GM19324 (cell line): ENCODE measurements at regions not wholly inside any gene's neighbourhood (a gene's known extent, or its start where the extent isn't known, plus 50 kb on each side); places are given as distances from the start of the nearest gene placed in this dataset.
A peak's percentile ranks its signal among the peaks of the same experiment; 100 is the strongest.

Experiments
- ATAC-seq: cut with Tn5 transposase; IDR thresholded peaks from one replicate; pipeline ENCODE4 v1.9.1; 2021; ENCODE audit warnings: mild to moderate bottlenecking, moderate library complexity; ENCODE audit not compliant: unreplicated experiment, low FRiP score

DNA sequence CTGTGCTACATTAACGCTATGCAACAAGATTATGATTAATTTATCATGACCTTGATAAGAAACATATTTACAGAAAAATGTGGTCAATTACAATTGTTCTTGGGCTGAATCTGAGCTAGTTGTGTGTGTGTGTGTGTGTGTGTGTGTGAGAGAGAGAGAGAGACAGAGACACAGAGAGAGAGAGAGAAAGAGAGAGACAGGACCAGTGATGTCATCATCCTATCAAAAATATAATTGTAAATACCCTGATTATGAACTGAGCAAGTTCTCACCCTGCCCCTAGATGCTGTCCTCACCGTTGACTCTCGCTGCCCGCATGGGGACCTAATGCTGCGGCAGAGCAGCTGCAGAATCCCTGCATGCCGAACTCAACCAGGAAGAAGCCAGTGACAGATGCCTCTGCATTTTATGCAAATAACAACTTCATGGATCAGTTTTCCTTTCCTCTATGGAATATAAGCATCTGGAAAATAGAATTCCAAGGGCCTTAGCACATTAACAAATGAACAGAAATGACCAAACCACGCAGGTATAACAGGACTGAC is 512.5 kb downstream of the PLCL1 start:
- no peak for ATAC-seq

DNA sequence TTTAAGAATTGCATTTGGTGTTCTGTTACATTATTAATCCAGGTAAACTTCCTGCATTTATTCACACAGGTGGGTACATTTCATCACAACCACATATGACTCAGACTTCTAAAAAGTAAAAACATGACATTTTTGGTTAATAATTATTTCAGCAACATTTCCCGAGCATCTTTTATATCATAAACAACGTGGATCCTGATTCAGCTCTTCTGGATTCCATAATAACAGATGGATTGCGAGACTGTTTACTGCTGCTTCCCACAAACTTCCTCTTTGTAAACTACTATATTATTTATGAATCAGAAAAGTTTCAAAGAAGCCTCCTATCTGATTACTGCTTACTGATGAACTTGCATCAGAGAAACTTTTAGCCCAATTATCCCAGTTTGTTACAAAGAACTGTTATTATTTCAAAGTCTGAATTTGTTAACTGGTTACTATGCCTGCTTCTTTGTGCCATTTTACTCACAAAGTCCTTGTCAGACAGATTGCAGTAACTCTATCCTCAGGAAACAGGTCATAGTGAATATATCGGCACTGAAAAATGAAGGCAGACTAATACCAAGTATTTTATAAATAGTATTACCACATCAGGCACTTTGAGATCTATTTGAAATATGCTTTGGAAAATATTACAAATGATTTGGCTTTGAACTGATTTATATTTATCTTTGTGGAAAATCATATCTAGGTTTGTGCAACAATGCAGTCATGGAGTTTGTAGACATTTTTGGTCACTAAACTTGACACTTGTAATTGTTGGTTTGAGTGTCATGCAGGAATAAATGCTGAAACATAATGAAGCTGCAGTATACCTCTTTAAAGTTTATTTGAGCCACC is 511.6 kb downstream of the PLCL1 start:
- no peak for ATAC-seq

DNA sequence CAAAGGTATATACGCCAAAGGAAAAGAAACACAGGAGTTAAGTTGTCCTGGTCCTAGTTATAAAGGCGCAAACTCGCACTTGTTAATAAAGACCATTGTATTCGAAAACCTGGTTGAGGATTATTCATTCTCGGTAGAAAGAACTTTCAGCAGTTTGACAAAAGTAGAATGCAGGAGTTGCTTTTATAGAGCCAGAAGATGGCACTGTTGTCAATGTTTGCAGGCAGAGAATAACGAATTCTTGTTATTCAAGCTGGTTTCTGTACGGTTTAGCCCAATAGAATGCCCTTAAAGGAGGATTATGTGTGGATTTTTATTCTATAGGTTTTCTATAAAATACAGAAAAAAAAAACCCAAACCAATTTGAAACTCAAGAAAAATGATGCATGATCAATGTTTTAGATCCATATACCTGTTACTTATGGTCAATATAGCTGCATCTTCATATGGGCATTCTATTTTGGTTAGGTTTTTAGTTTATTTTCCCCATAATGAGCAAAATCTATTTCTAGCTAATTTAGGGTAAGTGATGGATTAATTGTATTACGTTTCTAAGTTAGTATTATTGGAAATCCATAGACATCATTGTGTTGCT is 510.3 kb downstream of the PLCL1 start:
- no peak for ATAC-seq

DNA sequence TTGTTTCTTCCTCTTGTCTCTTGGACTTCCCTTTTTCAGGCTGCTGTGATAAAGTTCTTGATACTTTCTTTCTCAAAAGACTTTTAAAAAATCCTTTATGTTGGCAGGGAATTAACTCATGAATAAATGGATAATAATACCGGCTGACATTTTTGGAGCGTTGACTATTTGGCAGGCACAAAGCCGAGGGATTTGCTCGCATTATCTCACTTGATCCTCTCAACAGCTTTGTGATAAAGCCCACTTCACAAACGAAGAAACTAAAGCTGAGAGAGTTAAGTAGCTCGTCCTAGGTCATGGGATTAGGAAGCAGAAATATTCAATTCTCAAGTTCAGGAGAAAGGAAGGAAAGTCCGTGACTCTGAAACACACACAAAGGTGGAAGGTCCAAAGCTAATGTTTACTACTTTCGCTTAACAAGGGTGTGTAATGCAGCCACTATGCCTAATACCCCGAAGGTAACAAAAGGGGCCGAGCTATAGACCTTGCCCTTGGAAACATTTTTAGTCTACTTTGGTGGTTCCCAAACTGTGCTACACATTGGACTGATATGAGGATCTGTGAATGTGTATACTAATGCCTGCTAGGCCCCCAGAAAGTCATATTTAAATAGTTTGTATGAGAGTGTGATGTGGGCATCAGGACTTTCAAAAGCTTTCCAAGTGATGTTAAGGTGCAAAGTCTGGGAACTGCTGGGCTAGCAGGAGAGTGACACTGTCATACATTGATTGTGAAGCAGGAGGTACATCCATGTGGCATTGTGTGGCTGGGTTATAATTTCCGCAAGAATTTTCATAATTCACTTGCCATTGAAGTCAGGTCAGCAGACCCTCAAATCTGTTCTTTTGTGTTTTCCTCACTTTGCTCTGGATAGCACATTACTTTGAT is 508.4 kb downstream of the PLCL1 start:
- no peak for ATAC-seq

DNA sequence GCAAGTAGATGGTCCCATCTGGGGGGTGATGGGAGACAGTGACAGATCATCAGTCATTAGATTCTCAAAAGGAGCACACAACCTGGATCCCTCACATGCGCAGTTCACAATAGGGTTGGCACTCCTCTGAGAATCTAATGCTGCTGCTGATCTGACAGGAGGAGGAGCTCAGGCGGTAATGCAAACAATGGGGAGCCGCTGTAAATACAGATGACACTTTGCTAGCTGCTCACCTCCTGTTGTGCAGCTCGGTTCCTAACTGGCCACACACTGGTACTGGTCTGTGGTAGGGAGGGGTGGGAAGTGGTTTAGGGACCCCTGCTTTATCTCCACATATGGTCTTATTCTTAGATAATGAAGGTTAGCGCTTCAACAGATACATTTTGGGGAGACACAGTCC is 506.6 kb downstream of the PLCL1 start:
- no peak for ATAC-seq

DNA sequence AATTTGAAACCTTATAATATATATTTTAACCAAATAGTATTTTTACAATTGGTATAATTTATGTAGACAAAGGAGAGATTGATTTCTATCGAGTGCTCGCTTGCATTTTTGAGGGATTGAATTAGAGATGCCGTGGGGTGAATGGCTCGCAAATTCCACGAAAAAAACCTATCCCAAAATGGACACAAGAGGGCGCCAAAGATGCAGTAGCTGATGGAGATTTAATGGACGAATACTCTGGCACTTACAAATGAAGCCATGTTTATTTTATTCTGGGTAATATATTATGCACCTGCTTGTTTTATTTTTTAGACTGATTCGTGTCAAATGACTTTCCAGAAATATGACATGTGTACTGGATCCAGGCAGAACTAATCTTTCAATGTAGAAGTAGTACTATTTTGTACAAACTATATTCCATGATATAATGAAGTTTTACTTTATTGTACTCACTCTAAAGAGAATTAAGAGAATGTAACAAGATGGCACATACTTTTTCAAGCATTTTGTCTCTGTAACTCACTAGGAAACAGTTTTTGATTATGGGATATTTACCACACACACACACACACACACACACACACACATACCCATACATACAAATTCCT is 505.4 kb downstream of the PLCL1 start:
- no peak for ATAC-seq

DNA sequence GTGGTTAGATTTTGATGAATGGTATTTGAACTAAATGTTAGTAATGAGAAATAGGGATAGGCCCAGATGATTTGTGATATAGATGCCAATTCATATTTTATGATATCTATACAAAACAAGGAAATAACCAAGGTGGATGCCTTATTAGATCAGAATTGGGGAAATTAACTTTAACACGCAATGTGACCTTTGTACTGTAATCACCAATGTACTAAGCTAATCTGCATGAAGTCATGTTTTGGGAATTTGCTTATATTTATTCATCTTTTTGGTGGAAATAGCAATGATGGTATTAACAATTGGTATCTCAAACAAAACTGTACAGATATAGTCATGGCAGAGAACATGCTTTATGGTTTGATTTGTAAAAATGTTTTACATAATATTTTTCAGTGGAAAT is 504.7 kb downstream of the PLCL1 start:
- no peak for ATAC-seq

DNA sequence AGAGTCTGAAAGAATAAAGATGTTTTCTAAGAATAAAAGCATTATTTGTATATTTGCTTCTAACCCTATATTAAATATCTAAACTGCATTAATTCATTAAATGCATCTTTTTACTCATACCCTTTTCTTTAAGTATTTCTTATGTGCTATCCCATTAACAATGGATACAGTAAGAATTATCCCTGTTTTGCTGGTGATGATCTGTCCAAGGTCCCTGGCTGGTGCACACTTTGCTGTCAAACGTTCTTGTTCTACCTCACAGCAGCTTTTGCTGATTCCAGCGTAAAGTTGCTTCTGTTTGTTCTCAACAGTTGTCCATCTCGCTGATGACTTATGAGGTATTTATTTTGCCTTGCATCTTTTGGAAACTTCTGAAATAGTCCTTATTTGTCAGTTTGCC is 504.0 kb downstream of the PLCL1 start:
- ATAC-seq: no peak

DNA sequence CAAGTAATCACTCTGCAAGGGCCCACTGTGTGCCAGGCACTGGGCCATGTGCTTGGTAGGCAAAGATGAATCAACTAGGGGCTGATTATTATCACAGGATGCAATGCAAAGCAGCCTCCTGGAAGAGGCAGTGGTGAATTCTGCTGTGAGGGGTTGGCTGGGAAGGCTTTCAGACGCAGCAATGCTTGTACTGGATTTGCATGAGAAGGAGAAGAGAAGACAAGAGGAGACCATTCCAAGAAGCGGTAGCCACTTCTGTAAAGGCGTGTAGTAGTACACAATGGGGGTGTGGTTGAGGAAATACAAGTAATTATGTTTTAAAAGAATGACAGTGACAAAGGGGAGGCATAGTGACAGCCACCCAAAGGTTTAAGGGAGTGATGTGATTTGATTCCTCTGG is 502.7 kb downstream of the PLCL1 start:
- ATAC-seq: no peak

DNA sequence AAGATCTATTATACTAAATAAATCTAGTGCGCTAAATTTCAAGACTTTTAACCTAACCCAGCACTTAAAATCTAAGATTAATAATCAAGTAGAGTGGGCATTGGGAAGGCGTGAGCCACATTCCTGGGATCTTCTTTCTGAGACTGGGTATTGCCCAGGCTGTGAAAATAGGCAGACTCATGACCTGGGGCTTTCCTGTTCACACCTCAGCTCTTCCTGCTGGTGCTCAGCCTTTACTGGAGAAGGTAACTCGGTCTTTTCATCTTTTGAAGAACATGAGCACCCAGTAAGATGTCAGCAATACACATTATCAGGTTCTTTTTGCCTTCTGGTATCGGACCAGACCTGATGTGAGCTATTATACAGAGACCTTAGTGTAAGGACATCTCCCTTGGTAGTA is 500.5 kb downstream of the PLCL1 start:
- ATAC-seq: no peak

DNA sequence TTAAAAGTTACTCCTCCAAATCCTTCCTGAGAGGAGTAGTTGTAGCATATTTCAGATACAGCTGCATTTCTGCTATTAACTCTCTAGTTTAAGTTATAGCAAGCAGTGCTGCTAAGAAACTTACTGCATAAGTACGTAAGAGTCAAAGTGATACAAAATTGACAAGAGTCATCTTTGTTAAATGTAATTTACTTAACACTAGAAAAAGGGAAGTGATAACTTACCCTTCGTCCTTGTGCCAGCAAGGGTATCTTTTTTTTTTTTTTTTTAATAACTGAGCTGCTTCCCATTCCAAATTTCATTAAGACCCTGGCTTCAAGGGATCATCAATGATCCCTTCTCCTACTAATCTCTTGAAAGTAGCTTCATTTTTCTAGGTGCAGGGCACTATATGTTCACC is 493.0 kb downstream of the PLCL1 start:
- ATAC-seq: no peak

DNA sequence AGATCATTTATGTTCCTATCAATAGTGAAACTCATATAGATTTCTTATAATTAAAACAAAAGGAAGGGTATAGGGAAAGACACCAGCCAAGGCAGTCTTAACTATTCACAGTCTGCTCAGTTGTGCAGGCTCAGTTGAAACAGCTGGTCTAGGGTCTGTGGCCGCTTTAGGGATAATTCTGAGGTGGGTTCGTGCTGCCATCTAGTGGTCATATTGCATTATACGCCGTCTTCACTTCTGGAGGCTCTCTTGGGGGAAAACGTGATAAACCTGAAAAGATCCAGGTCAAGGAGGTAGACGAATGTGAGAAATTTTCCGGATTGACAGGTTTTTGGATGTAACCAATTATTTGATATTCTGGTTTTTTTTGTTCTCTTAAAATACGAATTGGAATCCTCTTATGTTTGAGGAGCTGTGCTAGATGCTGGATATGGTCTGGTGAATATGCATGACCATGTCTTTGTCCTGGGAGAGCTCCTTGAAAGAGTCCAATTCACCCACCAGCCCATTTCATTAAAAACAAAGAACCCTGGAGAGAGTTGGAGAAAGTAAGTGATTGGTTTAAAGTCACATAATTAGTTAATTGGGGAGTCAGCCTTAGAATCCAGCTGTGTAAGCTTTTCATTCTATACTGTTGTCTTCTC is 492.4 kb downstream of the PLCL1 start:
- ATAC-seq: peak; percentile 69

DNA sequence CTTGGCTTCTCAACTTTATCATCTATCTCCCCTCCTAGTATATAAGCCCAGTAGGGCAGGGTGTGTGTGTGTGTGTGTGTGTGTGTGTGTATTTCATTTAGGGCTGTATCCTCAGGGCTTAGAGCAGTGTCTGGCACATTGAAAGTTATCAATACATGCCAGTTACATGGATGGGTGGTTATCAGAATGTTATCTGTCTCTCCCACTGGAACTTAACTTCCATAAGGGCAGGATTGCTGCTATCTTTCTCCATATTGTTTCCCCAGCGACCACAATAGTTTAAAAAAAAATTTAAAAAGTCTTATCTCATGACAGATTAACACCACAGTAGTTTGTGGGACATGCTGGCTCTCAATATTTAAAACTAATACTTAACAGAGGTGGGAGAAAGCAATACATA is 488.9 kb downstream of the PLCL1 start:
- no peak for ATAC-seq

DNA sequence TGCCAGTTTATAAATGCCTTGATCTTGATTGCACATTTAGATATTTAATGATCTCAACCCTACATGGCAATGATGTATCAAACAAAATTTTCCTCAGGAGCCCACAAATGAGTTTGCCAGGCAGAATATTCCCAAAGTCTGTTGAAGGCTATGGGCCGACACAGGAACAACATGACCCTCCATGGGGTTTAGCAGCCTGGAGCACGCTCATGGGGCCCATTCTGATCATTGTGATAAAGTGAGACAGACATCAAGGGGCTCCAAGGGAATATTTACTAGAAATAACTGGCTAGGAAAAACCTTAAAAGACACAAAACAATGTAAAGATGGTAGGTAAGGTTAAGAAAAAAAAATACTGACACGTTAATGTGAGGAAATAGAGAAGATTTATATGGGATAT is 485.4 kb downstream of the PLCL1 start:
- ATAC-seq: no peak

DNA sequence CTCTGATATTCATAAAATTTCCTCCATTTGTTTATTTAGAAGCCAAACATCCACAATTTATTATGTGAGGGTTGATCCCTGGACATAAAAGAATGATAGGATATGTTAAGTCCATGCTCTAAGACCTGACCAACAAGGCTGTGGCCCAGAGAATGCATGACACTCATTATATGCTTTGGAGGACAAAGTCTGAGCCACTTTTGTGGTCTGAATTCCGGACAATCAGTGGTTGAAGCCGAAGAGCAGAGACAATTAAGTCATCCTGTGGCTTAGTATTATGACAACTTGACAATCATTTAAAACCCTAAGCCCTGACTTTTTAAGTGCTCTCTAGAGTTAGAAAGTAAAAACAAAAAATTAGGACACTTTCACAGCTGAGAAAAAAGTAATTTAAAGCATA is 483.3 kb downstream of the PLCL1 start:
- ATAC-seq: no peak

DNA sequence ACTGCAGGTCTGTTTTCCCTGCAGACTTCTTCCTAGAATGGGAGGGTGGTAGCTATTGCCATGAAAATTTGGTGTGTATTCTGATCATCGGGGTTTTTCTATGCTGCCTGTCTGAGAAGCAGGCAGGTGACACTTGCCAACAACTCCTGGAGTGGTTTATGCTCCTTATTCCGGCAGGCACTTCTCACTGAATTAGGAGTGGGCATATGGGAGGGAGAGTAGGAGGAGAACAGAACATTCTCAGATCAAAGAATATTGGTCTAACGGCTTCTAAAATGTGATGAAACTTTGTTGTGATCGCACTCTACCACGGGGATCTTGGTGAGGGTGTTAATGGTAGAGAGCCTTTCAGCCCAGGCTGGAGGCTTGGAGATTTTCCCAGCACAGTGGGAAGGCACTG is 480.8 kb downstream of the PLCL1 start:
- ATAC-seq: no peak

DNA sequence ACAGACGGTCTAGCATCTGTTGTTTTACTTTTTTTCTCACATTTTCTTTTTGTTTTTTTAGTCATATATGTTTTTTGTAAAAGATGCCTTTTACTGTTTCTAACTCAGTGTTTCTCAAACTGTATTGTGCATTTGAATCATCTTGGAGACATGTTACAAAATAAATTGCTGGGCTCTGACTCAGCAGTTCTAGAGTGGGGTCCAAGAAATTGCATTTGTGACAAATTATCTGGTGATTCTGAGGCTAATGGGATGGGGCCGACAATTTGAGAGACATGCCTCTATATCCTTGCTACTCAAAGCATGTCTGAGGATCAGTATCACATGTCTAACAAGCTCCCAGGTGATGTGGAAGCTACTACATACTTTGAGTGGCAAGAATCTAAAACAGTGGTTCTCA is 478.8 kb downstream of the PLCL1 start:
- no peak for ATAC-seq

DNA sequence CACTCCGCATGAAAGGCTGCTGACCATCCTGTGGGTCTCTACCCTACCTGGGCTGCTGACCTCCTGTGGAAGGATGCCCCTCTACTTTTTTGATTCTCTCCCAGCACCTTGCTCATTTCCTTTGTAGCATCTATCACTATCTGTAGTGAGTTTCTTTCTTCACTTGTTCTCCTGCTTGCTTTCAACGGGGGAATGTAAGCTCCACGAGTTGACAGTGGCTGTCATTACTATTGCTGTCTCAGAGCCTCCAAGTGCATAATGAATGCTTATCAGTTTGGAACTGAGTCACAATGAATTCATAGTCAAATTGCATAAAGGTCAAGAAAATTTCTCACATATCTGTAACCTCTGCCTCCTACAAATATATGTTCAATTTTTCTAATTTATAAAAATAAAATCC is 477.7 kb downstream of the PLCL1 start:
- ATAC-seq: no peak

DNA sequence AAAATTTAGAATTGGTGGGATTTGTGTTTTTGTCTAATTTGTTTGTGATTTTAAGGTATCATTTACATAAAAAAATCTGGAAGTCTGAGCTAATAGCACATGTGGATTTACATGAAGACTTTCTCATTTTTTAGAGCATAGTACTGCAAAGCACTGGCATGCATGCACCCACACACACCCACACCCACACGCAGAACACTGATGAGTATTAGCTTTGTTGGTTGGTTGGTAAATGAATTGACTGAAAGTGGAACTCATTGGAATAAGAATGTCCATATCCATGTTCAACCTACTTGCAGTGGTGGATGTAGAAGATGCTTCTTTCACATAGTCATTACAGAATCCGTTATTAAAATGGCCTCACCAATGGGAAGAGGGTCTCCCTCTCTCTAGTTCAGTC is 475.8 kb downstream of the PLCL1 start:
- ATAC-seq: no peak

DNA sequence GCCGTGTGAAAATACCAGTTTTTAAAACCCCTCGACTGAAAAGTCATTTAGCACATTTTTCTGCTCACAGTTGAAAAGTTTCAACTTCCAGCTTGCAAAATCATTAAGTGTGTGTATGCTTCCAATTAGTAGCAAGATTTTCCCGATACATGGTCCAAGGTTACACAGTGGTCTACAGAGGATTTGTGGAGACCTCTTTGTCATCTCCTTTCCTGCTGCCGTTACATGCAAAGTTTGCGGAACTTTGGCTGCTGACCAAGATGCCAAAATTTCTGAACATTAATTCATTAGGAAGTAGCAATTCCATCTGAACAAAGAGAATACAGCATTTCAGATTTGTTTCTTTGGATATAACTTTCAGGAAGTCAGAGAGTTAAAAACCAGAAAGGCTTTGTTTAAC is 474.6 kb downstream of the PLCL1 start:
- no peak for ATAC-seq
